HK-2 (cell line): ENCODE measurements at regions not wholly inside any gene's neighbourhood (a gene's known extent, or its start where the extent isn't known, plus 50 kb on each side); places are given as distances from the start of the nearest gene placed in this dataset.
"Not testable (repeated sequence)": the region's sequence is repeated elsewhere in the genome, so short reads cannot be mapped to it uniquely, and the experiment has no call there.

ENCODE experiments used
- DNase-seq: peaks from one replicate; pipeline ENCODE4 v3.0.0-alpha.2; 2018; ENCODE audit not compliant: unreplicated experiment

GRCh38 chr3:145533696-145534095 lies 627.3 kb downstream of the PLOD2 start:
- no peak for DNase-seq

- no peak for DNase-seq
These were observed 624.5 kb downstream of the PLOD2 start for GRCh38 chr3:145536461-145536860.

GRCh38 chr3:145550522-145550921 lies 610.5 kb downstream of the PLOD2 start:
- DNase-seq = no peak

- DNase-seq = no peak
These were observed 603.6 kb downstream of the PLOD2 start for GRCh38 chr3:145557405-145557804.

GRCh38 chr3:145578471-145578870 lies 582.5 kb downstream of the PLOD2 start:
- no peak for DNase-seq

- DNase-seq = no peak
These were observed 579.3 kb downstream of the PLOD2 start for GRCh38 chr3:145581694-145582093.

- no peak for DNase-seq
These were observed 556.1 kb downstream of the PLOD2 start for GRCh38 chr3:145604851-145605250.

- DNase-seq = no peak
These were observed 541.0 kb downstream of the PLOD2 start for GRCh38 chr3:145620002-145620401.

GRCh38 chr3:145620486-145620885 lies 540.5 kb downstream of the PLOD2 start:
- no peak for DNase-seq

- DNase-seq = no peak
These were observed 537.6 kb downstream of the PLOD2 start for GRCh38 chr3:145623349-145623748.

- no peak for DNase-seq
These were observed 532.8 kb downstream of the PLOD2 start for GRCh38 chr3:145628211-145628610.

- no peak for DNase-seq
These were observed 523.9 kb downstream of the PLOD2 start for GRCh38 chr3:145637105-145637504.

GRCh38 chr3:145639003-145639606 lies 521.9 kb downstream of the PLOD2 start:
- no peak for DNase-seq

GRCh38 chr3:145639875-145640274 lies 521.1 kb downstream of the PLOD2 start:
- no peak for DNase-seq

GRCh38 chr3:145648396-145648795 lies 512.6 kb downstream of the PLOD2 start:
- no peak for DNase-seq

- no peak for DNase-seq
These were observed 511.6 kb downstream of the PLOD2 start for GRCh38 chr3:145649368-145649887.

- DNase-seq = no peak
These were observed 510.8 kb downstream of the PLOD2 start for GRCh38 chr3:145650170-145650569.

- no peak for DNase-seq
These were observed 489.9 kb downstream of the PLOD2 start for GRCh38 chr3:145671121-145671520.

- DNase-seq = no peak
These were observed 487.1 kb downstream of the PLOD2 start for GRCh38 chr3:145673838-145674237.

- DNase-seq = no peak
These were observed 482.6 kb downstream of the PLOD2 start for GRCh38 chr3:145678401-145678800.

- no peak for DNase-seq
These were observed 479.8 kb downstream of the PLOD2 start for GRCh38 chr3:145681181-145681580.

- not testable (repeated sequence) for DNase-seq
These were observed 473.0 kb downstream of the PLOD2 start for GRCh38 chr3:145687978-145688377.

GRCh38 chr3:145692751-145693150 lies 468.2 kb downstream of the PLOD2 start:
- DNase-seq = no peak

- no peak for DNase-seq
These were observed 465.0 kb downstream of the PLOD2 start for GRCh38 chr3:145696011-145696410.
